ENCODE measurements at regions not wholly inside any gene's neighbourhood (a gene's known extent, or its start where the extent isn't known, plus 50 kb on each side); places are given as distances from the start of the nearest gene placed in this dataset.

- no peak for TF ChIP-seq CTCF (IDR thresholded peaks at IDR 0.05)
- no peak for TF ChIP-seq POLR2A (IDR thresholded peaks at IDR 0.05)
Observed at GRCh38 chr4:89506866-89507491, 199.4 kb upstream of the GPRIN3 start.

Measured in heart left ventricle (tissue), 13 donors.